MG63 (cell line): ENCODE measurements at regions not wholly inside any gene's neighbourhood (a gene's known extent, or its start where the extent isn't known, plus 50 kb on each side); places are given as distances from the start of the nearest gene placed in this dataset.

ENCODE experiments used
- DNase-seq: peaks from one replicate; pipeline ENCODE4 v3.0.0-alpha.2; 2020
- H3K27me3 ChIP-seq: fragments of 250-450 bp; sonication (Bioruptor Pico); 2 replicates; pipeline ENCODE4 v1.5.1; 2020; ENCODE audit warnings: mild to moderate bottlenecking, moderate library complexity
- H3K36me3 ChIP-seq: fragments of 250-450 bp; sonication (Bioruptor Pico); 2 replicates; pipeline ENCODE4 v1.5.1; 2020; ENCODE audit warnings: mild to moderate bottlenecking, moderate library complexity
- H3K4me3 ChIP-seq: fragments of 250-450 bp; sonication (Bioruptor Pico); 2 replicates; pipeline ENCODE4 v1.5.1; 2020; ENCODE audit warnings: mild to moderate bottlenecking, moderate library complexity
- H3K9me3 ChIP-seq: fragments of 250-450 bp; sonication (Bioruptor Pico); 2 replicates; pipeline ENCODE4 v1.5.1; 2020; ENCODE audit warnings: mild to moderate bottlenecking, moderate library complexity

DNA sequence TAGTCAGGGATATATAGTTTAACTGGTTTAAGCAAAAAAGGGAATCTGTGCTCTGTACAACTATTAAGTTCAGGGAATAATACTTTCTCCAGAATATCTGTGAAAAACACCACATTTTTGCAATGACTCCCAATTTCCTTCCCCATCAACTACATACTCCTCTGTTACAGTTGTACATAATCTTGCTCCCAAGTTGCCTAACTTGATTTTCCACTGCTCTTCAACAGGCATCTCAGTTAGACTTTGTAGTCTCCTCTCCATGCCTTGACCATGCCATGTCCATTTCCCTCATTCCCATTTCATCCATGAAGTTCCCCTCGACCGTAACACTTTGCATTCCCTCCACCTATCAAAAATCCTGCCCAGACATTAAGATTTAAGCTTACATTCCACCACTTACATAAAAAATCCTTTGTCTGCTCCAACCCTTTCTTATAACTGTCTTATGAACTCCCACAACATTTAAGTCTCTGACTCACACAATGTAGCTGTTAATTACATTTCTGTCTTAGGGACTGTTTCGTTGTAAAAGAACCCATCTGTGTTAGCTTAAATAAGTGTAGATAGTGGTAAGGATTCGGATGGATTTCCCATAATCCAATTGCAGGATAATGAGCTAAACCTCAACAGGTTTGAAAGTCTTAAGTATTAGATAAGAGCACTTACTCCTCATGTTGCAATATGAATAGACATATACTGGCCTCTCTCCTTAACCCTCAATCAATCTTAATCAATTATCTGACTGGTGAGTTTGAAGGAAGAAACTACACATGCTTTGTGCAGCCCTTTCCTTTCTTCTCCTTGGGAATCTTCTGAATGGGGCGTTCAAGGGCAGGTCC lies 156.5 kb downstream of the PAWR start:
- peaks cover 20% of the 10 kb centered on the region for H3K36me3 ChIP-seq

DNA sequence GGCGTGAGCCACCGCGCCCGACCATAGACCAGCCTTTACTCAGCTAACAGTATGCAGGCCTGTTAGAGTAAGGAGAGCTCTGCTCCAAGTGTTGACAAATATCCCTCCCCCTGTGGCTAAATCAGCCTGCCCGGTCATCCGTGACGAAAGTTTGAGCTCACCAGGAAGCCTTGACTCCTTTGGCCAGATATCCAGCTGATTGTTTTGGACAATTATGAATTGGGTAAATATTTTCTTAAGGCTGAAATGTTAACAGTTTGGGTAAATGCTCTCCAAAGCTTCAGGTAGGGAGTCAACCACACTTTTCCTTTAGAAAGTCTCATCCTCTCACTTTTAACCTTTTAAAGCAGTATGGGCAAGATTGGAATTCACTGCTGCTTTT lies 157.9 kb downstream of the PAWR start:
- Histone ChIP-seq H3K27me3 (no peaks in the 10 kb centered on the region), H3K4me3 (no peak overlapping the region), H3K36me3 (peaks cover 18% of the 10 kb centered on the region), H3K9me3 (no peaks in the 10 kb centered on the region)
- peak; percentile 55 for DNase-seq

More for the DNA sequence above, 156.5 kb downstream of the PAWR start:
- Histone ChIP-seq H3K9me3 (no peaks in the 10 kb centered on the region), H3K27me3 (no peaks in the 10 kb centered on the region), H3K4me3 (no peak overlapping the region)
- no peak for DNase-seq

DNA sequence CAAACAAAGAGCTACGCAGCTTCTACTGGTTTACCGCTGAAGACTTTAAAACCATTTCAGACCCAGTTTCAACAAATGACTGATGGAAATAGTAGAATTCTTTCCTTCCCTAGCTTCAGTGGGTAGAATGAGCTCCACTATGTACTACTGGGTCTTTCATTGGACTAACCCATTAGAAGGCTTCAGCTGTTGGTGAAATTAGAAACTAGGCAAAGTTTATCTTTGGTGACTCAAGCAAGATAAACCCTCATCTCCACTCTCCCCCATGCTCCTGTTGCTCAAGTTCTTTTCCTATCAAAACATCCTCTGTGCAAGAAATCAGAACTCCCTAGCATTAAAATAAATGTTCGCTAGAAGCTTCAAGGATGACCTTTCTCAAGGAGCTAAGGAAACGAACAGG lies 159.2 kb downstream of the PAWR start:
- Histone ChIP-seq H3K27me3 (no peaks in the 10 kb centered on the region), H3K4me3 (no peak overlapping the region), H3K36me3 (peaks cover 9% of the 10 kb centered on the region), H3K9me3 (no peaks in the 10 kb centered on the region)
- no peak for DNase-seq

DNA sequence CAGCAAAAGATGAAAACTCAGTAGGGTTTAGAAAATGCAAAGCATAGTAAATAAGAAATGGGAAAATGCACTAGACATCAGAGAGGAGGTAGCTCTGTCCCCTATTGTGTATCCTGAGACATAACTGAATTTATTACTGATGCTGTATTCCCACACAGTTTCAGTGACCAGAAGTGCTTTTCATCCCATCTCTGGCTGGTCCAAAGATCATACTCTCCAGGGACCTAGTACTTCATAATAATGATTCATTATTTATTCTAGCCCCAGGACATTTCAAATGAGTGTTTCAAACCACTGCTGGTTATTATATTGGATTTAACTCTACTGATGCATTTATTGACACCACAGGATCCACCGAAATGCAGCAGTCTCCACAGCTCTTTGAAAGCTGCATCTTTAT lies 163.3 kb downstream of the PAWR start:
- no peaks in the 10 kb centered on the region for H3K9me3 ChIP-seq
- H3K27me3 ChIP-seq, result no peaks in the 10 kb centered on the region
- H3K36me3 ChIP-seq, result no peaks in the 10 kb centered on the region; the same call in none of the 2 replicates
- no peak for DNase-seq
- no peak overlapping the region for H3K4me3 ChIP-seq

DNA sequence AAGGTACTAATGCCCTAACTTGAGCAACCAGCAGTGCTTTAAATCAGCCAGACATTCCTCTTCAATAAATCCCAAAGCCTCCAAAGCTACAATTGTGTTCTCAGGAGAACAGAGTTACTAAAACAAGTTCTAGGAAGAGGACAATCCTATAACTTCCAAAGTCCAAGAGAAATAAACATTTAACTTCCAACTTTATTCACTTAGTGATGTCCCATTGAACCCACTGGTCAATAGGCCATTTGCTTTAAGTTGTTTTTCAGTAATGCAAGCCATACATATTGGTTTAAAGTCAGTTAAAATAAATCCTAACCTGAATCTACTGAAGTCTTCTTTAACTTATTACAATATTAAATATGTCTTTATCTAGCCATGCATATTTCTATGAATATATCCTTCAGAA lies 165.4 kb downstream of the PAWR start:
- Histone ChIP-seq H3K4me3 (no peak overlapping the region), H3K9me3 (no peaks in the 10 kb centered on the region), H3K36me3 (peaks cover 2% of the 10 kb centered on the region), H3K27me3 (no peaks in the 10 kb centered on the region)
- no peak for DNase-seq

- Histone ChIP-seq H3K36me3 (peaks cover 5% of the 10 kb centered on the region), H3K27me3 (no peaks in the 10 kb centered on the region), H3K9me3 (no peaks in the 10 kb centered on the region; the same call in 1 of the 2 replicates), H3K4me3 (no peak overlapping the region)
- DNase-seq, result no peak
These were observed 166.1 kb downstream of the PAWR start for GRCh38 chr12:79524507-79525148.

- no peaks in the 10 kb centered on the region for H3K27me3 ChIP-seq
These were observed 167.8 kb downstream of the PAWR start for GRCh38 chr12:79522989-79523386.

DNA sequence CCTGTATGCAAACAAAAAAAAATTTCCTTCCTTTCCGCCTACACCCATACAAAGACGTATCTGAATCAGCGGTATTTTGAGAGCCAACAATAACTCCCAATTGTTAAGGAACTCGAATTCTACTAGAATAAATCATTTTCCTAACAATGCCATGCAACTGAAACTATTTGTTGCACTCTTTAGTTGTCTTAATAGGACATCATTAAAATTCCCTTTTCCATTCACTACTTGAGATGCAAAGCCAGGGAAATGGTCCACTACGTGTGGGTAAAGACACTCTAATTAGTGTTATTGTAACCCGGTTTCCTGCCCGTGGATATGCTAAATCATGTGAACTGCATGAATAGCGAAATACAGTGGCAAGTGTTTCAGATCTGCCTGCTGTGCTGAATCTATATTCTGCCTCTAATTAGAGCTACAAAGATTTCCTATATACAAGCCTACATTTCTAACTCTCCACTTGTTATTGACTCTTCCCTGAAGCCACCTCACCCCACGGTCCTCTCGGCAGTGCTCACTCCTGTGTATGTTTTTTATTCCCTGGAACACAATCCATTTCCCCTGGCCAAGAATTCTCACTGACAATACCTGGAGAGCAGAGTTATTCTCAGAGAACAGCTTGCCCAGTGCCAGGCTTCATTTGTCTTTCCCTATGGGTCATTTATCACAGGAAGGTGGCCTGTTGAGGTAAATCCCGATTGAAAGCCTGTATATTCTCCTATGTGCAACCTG lies 168.3 kb downstream of the PAWR start:
- no peaks in the 10 kb centered on the region for H3K27me3 ChIP-seq
- DNase-seq, result no peak
- no peak overlapping the region for H3K4me3 ChIP-seq
- H3K36me3 ChIP-seq, result peaks cover 19% of the 10 kb centered on the region
- H3K9me3 ChIP-seq, result peaks cover 4% of the 10 kb centered on the region; the same call in 1 of the 2 replicates

More at GRCh38 chr12:79522989-79523386, 167.8 kb downstream of the PAWR start:
- Histone ChIP-seq H3K9me3 (peaks cover 2% of the 10 kb centered on the region; the same call in 1 of the 2 replicates), H3K4me3 (no peak overlapping the region), H3K36me3 (peaks cover 14% of the 10 kb centered on the region)
- DNase-seq, result no peak

GRCh38 chr12:79521576-79521975 lies 169.2 kb downstream of the PAWR start:
- DNase-seq, result no peak
- Histone ChIP-seq H3K9me3 (peaks cover 6% of the 10 kb centered on the region; the same call in 1 of the 2 replicates), H3K27me3 (no peaks in the 10 kb centered on the region), H3K4me3 (no peak overlapping the region), H3K36me3 (peaks cover 24% of the 10 kb centered on the region)

DNA sequence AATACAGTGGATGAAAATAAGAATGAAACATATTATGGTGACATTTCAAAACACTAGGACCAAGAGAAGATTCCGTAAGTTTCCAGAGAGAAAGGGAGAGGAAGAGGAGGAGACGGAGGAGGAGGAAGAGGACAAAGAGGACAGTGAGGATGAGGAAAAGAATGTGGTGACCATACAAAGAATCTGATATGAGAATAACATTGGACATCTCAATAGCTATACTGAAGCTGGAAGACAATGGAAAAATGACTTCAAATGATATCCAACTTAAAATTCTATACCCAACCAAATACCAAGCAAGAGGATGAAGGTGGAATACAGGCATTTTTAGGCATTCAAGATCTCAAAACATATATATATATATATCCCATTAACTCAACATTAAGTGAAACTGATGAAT lies 173.4 kb downstream of the PAWR start:
- H3K27me3 ChIP-seq, result no peaks in the 10 kb centered on the region
- no peak for DNase-seq

DNA sequence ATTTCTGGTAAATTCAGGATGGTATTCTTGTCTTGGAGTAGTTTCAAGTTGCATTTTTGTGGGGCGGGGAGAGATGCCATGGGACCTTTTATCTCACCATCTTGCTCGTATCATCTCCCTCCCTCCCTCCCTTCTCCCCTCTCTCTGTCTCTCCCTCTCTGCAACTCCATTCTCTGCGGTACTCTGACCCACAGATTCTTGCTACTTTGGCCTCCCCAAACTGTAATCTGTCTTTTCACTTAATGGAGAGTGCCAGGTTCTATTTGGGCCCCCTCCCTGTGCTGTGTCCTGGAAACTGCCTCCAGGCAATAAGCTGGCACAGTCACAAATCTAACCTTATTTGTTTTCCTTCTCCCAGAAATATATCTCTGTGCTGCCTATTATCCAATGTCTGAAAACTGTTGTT lies 175.2 kb downstream of the PAWR start:
- H3K27me3 ChIP-seq, result no peaks in the 10 kb centered on the region
- no peak overlapping the region for H3K4me3 ChIP-seq
- no peak for DNase-seq
- H3K9me3 ChIP-seq, result peaks cover 6% of the 10 kb centered on the region; the same call in 1 of the 2 replicates
- H3K36me3 ChIP-seq, result peaks cover 26% of the 10 kb centered on the region

More for the DNA sequence above, 173.4 kb downstream of the PAWR start:
- Histone ChIP-seq H3K36me3 (peaks cover 24% of the 10 kb centered on the region), H3K9me3 (peaks cover 6% of the 10 kb centered on the region; the same call in 1 of the 2 replicates), H3K4me3 (no peak overlapping the region)

DNA sequence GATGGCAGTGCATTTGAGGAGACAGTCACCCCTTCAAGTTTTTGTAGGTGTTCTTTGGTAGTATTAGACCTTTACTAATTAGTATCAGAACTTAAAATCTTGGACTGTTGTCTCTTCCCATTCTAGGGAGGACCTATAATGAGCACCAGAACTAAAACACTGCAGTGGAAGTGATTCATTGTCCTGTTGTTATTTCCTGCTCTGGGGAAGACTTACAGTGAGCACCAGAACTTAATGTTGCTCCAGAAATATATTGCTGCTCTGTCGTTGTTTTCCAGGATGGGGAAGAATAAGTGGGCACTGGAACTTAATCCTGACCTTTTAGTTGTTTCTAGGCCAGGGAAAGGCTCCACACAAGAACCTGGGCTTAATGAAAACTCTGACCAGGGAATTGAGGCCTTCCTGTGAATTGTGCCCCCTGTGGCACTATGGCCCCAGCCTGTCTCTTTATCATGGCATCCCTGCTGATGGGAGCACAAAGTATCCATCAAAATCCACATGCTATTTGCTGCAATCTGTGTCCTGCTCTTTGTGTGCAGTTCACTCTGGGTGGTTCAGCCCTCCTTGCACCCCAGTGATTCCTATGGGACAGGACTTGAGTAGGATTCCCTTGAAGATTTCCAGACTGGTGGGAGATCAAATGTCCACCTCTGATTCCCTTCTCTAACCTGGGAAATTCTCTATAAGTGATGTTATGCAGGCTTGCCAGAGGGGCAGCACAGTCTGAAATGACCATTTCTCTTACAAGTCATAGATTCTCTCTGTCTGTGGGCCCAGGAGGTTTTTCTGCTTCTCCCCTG lies 175.8 kb downstream of the PAWR start:
- H3K36me3 ChIP-seq, result peaks cover 28% of the 10 kb centered on the region

DNA sequence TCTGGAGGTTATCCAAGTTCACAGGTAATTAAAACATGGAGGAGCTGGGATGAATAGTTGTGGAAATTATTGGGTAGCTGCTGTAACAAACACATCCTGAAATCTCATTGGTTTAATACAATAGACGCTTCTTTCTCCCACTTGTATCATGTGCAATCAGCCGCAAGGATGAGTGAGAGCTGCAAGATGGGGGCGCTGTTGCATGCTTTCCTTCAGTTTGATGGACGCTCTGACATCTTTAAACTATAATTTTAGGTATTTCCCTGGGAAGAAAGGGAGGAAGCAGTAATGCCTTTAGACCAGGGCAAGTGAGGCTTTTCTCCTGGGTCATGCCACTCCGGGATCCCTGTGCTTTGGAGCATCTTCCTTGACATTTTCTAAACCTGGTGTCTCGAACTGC lies 178.7 kb downstream of the PAWR start:
- H3K27me3 ChIP-seq, result no peaks in the 10 kb centered on the region
- peaks cover 10% of the 10 kb centered on the region for H3K36me3 ChIP-seq
- H3K4me3 ChIP-seq, result no peak overlapping the region
- H3K9me3 ChIP-seq, result no peaks in the 10 kb centered on the region; the same call in 1 of the 2 replicates
- DNase-seq, result no peak

More for the DNA sequence above, 175.8 kb downstream of the PAWR start:
- Histone ChIP-seq H3K9me3 (peaks cover 6% of the 10 kb centered on the region; the same call in 1 of the 2 replicates), H3K27me3 (no peaks in the 10 kb centered on the region), H3K4me3 (no peak overlapping the region)
- no peak for DNase-seq

- peaks cover 2% of the 10 kb centered on the region; the same call in 1 of the 2 replicates for H3K9me3 ChIP-seq
- H3K36me3 ChIP-seq, result peaks cover 11% of the 10 kb centered on the region
- no peak for DNase-seq
- no peak overlapping the region for H3K4me3 ChIP-seq
- no peaks in the 10 kb centered on the region for H3K27me3 ChIP-seq
These were observed 182.1 kb downstream of the PAWR start for GRCh38 chr12:79508622-79509021.
